ENCODE measurements at regions not wholly inside any gene's neighbourhood (a gene's known extent, or its start where the extent isn't known, plus 50 kb on each side); places are given as distances from the start of the nearest gene placed in this dataset.

- no peak for ATAC-seq (ENCODE audit: poor library complexity)
- Histone ChIP-seq H3K4me3 (ENCODE audit: low read length) (no peak overlapping the region), H3K27ac (ENCODE audit: low read depth in 1 of 2, low read length in 2 of 2) (peak overlapping the region in 1 of 2 donors; percentile 2), H3K27me3 (ENCODE audit: control insufficient read depth in 1 of 2, insufficient read depth in 2 of 2, low read length in 2 of 2) (no peaks in the 10 kb centered on the region), H3K4me1 (ENCODE audit: insufficient read depth, low read length) (peaks cover 32% of the 10 kb centered on the region), H3K36me3 (ENCODE audit: insufficient read depth, low read length) (peaks cover 20% of the 10 kb centered on the region), H3K9me3 (ENCODE audit: control insufficient read depth in 1 of 2, insufficient read depth in 1 of 2, low read length in 2 of 2) (no peaks in the 10 kb centered on the region)
- Mint-ChIP-seq H3K4me3 (no peak overlapping the region), H3K27me3 (no peaks in the 10 kb centered on the region), H3K9me3 (no peaks in the 10 kb centered on the region), H3K4me1 (ENCODE audit: low read depth) (peaks cover 61% of the 10 kb centered on the region), H3K27ac (peak overlapping the region; percentile 67), H3K36me3 (ENCODE audit: low read depth) (peaks cover 22% of the 10 kb centered on the region)
- TF ChIP-seq CTCF (IDR thresholded peaks at IDR 0.05): no peak
- no peak for DNase-seq
- intact Hi-C loops (cut with DNase I, micrococcal nuclease): no loop called here
- ChIA-PET CTCF (interaction anchor here (0.9 to 2.1 kb wide), 3 partner anchors 8 to 260 kb away, joined by 3 to 5 read pairs (median 4); no protein-coding TSS in a partner anchor), POLR2A (interaction anchor here (0.7 to 1.3 kb wide), 5 partner anchors 10 to 89 kb away, joined by 3 to 7 read pairs (median 3); partner anchors contain the start of gene IER3)
Observed at GRCh38 chr6:30820193-30820592, 64.1 kb upstream of the DDR1 start.

GRCh38 chr6:30819297-30819917 lies 64.9 kb upstream of the DDR1 start:
- Mint-ChIP-seq H3K27ac (peak overlapping the region; percentile 67), H3K4me3 (no peak overlapping the region), H3K27me3 (no peaks in the 10 kb centered on the region), H3K9me3 (no peaks in the 10 kb centered on the region), H3K4me1 (ENCODE audit: low read depth) (peaks cover 61% of the 10 kb centered on the region), H3K36me3 (ENCODE audit: low read depth) (peaks cover 16% of the 10 kb centered on the region)
- POLR2A ChIA-PET: interaction anchor here (1.3 to 1.7 kb wide), 3 partner anchors 10 to 81 kb away, joined by 3 to 7 read pairs (median 6); no protein-coding TSS in a partner anchor
- Histone ChIP-seq H3K4me1 (ENCODE audit: insufficient read depth, low read length) (peaks cover 34% of the 10 kb centered on the region), H3K4me3 (ENCODE audit: low read length) (no peak overlapping the region), H3K27me3 (ENCODE audit: control insufficient read depth in 1 of 2, insufficient read depth in 2 of 2, low read length in 2 of 2) (no peaks in the 10 kb centered on the region), H3K36me3 (ENCODE audit: insufficient read depth, low read length) (peaks cover 15% of the 10 kb centered on the region), H3K9me3 (ENCODE audit: control insufficient read depth in 1 of 2, insufficient read depth in 1 of 2, low read length in 2 of 2) (no peaks in the 10 kb centered on the region), H3K27ac (ENCODE audit: low read depth in 1 of 2, low read length in 2 of 2) (peak overlapping the region in 1 of 2 donors; percentile 2)
- TF ChIP-seq CTCF (IDR thresholded peaks at IDR 0.05): no peak
- ATAC-seq (ENCODE audit: poor library complexity) (no peak), DNase-seq (peak in 2 of 14 experiments; percentile 29 to 39)
- intact Hi-C loops (cut with DNase I, micrococcal nuclease): no loop called here
- CTCF ChIA-PET: interaction anchor here (0.9 to 2.1 kb wide), 2 partner anchors 10 to 260 kb away, joined by 3 to 5 read pairs; no protein-coding TSS in a partner anchor

- peaks cover 9% of the 10 kb centered on the region for H3K36me3 Mint-ChIP-seq (ENCODE audit: low read depth)
- ATAC-seq (ENCODE audit: poor library complexity): no peak
Observed at GRCh38 chr6:30818391-30818841, 65.9 kb upstream of the DDR1 start.

More at GRCh38 chr6:30818391-30818841, 65.9 kb upstream of the DDR1 start:
- TF ChIP-seq CTCF (IDR thresholded peaks at IDR 0.05): no peak
- Mint-ChIP-seq H3K4me3 (no peak overlapping the region), H3K27me3 (no peaks in the 10 kb centered on the region), H3K27ac (peak overlapping the region; percentile 18), H3K4me1 (ENCODE audit: low read depth) (peaks cover 64% of the 10 kb centered on the region), H3K9me3 (no peaks in the 10 kb centered on the region)
- POLR2A ChIA-PET: interaction anchor here (1.5 to 1.7 kb wide), 2 partner anchors 11 to 80 kb away, joined by 3 to 6 read pairs; no protein-coding TSS in a partner anchor
- Histone ChIP-seq H3K9me3 (ENCODE audit: control insufficient read depth in 1 of 2, insufficient read depth in 1 of 2, low read length in 2 of 2) (no peaks in the 10 kb centered on the region), H3K27ac (ENCODE audit: low read depth in 1 of 2, low read length in 2 of 2) (no peak overlapping the region), H3K4me3 (ENCODE audit: low read length) (no peak overlapping the region), H3K36me3 (ENCODE audit: insufficient read depth, low read length) (peaks cover 7% of the 10 kb centered on the region), H3K4me1 (ENCODE audit: insufficient read depth, low read length) (peaks cover 39% of the 10 kb centered on the region), H3K27me3 (ENCODE audit: control insufficient read depth in 1 of 2, insufficient read depth in 2 of 2, low read length in 2 of 2) (no peaks in the 10 kb centered on the region)
- intact Hi-C loops (cut with DNase I, micrococcal nuclease): no loop called here
- no peak for DNase-seq
- CTCF ChIA-PET: no interaction called here
